Nephron (organoid): ENCODE measurements at regions not wholly inside any gene's neighbourhood (a gene's known extent, or its start where the extent isn't known, plus 50 kb on each side); places are given as distances from the start of the nearest gene placed in this dataset.

ENCODE experiments used
- H3K27ac Mint-ChIP-seq, 3 experiments: 2 replicates each; pipeline ENCODE4 v1.8.0; 2020; ENCODE audit warnings: mixed read lengths in 3 of 3, mild to moderate bottlenecking in 2 of 3, moderate library complexity in 1 of 3
- H3K27me3 Mint-ChIP-seq: 2 replicates; pipeline ENCODE4 v1.8.0; 2021; ENCODE audit warnings: low read depth, mild to moderate bottlenecking, moderate library complexity, mixed read lengths
- H3K36me3 Mint-ChIP-seq: 2 replicates; pipeline ENCODE4 v1.8.0; 2020; ENCODE audit warnings: low read depth, mixed read lengths
- H3K4me1 Mint-ChIP-seq: 2 replicates; pipeline ENCODE4 v1.8.0; 2020; ENCODE audit warnings: mixed read lengths
- H3K4me3 Mint-ChIP-seq, 3 experiments: 2 replicates each; pipeline ENCODE4 v1.8.0; 2020; ENCODE audit warnings: mild to moderate bottlenecking in 3 of 3, mixed read lengths in 3 of 3, moderate library complexity in 2 of 3
- H3K9me3 Mint-ChIP-seq: 2 replicates; pipeline ENCODE4 v1.8.0; 2020; ENCODE audit warnings: mixed read lengths
- TF ChIP-seq, protein P1 (sequence below), 3 experiments: fragments of 200-600 bp; sonication (generic); IDR thresholded peaks; one replicate each; pipeline ENCODE4 v1.5.0; 2021; ENCODE audit warnings: antibody characterized with exemption in 3 of 3; ENCODE audit not compliant: unreplicated experiment in 3 of 3

DNA sequence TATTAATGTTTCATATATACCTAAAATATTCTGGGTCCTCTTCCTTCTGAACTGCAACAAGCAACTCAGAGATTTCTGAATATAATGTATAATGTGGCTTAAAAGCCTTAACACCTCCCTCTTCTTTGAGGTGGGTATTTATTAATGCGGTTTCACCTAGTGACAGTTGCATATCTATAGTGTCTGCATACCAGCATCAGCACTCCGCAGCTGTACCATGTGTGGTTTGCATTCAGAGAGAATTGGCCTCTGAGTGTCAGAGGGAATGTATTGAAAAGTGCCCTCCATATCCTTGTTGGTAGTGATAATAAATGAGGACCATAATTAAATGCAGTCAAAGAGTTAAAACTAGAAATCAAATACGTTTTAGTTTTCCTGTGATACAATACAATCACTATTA is 256.6 kb upstream of the ARRDC3 start:
- Mint-ChIP-seq H3K27ac (no peak overlapping the region), H3K4me3 (no peak overlapping the region), H3K4me1 (peaks cover 13% of the 10 kb centered on the region), H3K9me3 (no peaks in the 10 kb centered on the region), H3K27me3 (no peaks in the 10 kb centered on the region), H3K36me3 (no peaks in the 10 kb centered on the region)
- TF ChIP-seq, protein P1, sequence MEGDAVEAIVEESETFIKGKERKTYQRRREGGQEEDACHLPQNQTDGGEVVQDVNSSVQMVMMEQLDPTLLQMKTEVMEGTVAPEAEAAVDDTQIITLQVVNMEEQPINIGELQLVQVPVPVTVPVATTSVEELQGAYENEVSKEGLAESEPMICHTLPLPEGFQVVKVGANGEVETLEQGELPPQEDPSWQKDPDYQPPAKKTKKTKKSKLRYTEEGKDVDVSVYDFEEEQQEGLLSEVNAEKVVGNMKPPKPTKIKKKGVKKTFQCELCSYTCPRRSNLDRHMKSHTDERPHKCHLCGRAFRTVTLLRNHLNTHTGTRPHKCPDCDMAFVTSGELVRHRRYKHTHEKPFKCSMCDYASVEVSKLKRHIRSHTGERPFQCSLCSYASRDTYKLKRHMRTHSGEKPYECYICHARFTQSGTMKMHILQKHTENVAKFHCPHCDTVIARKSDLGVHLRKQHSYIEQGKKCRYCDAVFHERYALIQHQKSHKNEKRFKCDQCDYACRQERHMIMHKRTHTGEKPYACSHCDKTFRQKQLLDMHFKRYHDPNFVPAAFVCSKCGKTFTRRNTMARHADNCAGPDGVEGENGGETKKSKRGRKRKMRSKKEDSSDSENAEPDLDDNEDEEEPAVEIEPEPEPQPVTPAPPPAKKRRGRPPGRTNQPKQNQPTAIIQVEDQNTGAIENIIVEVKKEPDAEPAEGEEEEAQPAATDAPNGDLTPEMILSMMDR (IDR thresholded peaks at IDR 0.05; ENCODE audit: unreplicated experiment in 3 of 3), result no peak

DNA sequence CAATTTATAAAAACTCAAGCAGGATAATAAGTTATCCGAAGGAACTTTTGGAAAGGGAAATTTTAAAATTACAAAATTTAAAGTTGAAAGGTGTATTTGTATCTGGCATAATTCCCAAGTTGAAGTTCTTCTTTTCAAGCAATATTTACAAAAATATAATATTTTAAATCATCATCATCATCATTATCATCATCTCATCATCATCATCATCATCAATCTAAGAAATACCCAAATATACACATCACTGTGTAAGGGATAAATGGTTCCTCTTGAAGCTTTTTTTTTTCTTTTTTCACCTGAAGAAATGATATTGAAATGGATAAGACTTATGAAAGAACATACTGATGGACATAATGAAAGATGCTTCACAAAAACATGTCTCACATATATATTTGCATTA is 254.9 kb upstream of the ARRDC3 start:
- no peaks in the 10 kb centered on the region for H3K9me3 Mint-ChIP-seq
- no peak overlapping the region for H3K4me3 Mint-ChIP-seq
- TF ChIP-seq, protein P1 (IDR thresholded peaks at IDR 0.05; ENCODE audit: unreplicated experiment in 3 of 3), result no peak
- no peaks in the 10 kb centered on the region for H3K4me1 Mint-ChIP-seq
- H3K36me3 Mint-ChIP-seq, result no peaks in the 10 kb centered on the region
- H3K27me3 Mint-ChIP-seq, result no peaks in the 10 kb centered on the region
- no peak overlapping the region for H3K27ac Mint-ChIP-seq

DNA sequence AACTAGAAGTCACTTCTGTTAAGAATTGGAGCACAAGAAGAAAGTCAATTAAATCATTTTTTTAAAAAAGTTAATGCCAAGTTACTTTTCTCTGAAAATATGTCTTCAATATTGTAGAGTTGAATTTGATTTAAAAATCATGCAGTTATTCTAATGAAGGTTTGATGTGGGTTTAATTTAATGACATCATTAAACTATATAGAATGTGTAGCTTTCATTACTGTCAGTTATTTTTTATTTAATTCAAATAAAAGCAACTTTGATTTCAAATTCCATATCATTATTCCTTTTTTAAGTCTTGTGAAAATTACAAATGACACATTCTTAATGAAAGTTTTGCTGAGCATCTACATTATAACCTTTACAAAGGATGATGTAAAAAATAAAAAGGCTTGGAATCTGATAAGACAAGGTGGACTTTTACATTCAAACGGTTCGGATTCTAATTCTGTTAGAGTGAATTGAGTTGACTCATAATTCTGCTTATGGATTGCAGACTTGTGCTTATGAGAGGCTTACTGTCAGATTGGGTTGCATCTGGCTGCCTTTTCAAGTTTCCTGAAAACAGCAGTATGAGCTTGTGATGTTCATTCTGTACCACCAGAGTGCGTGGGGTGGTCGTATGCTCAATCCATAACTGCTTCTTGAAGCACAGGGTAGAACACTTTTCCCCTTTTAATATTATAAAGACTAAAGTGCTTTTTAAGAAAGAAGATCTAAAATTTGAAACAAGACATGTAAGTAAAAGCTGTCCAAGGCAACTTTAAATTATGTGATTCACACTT is 253.0 kb upstream of the ARRDC3 start:
- H3K4me1 Mint-ChIP-seq, result no peaks in the 10 kb centered on the region
- H3K36me3 Mint-ChIP-seq, result no peaks in the 10 kb centered on the region
- no peaks in the 10 kb centered on the region for H3K9me3 Mint-ChIP-seq

DNA sequence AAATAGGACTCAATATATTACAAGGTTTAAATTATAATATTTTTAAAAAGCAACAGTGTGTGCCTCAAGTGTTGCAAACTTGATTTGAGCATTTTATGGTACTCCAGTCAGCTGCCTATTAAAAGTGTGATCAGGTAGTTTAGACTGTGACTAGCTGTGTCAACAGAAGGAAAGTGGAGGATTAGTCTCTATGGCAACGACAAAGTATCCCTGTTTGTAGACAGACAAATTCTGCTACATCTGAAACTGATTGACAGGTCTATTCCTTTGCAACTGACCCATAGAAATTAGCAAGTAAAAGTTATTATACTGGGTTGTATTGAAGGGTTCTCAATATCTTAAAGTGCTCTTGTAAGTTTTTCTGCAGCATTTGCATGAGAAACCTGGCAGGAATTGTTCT is 249.8 kb upstream of the ARRDC3 start:
- Mint-ChIP-seq H3K27me3 (no peaks in the 10 kb centered on the region), H3K27ac (no peak overlapping the region), H3K9me3 (no peaks in the 10 kb centered on the region), H3K4me1 (no peaks in the 10 kb centered on the region), H3K36me3 (no peaks in the 10 kb centered on the region), H3K4me3 (no peak overlapping the region)
- TF ChIP-seq, protein P1 (IDR thresholded peaks at IDR 0.05; ENCODE audit: unreplicated experiment in 3 of 3), result no peak

More for the DNA sequence above, 253.0 kb upstream of the ARRDC3 start:
- H3K27me3 Mint-ChIP-seq, result no peaks in the 10 kb centered on the region
- no peak overlapping the region for H3K27ac Mint-ChIP-seq
- TF ChIP-seq, protein P1 (IDR thresholded peaks at IDR 0.05; ENCODE audit: unreplicated experiment in 3 of 3), result peak in 2 of 3 experiments; percentile 19 to 24
- H3K4me3 Mint-ChIP-seq, result no peak overlapping the region

DNA sequence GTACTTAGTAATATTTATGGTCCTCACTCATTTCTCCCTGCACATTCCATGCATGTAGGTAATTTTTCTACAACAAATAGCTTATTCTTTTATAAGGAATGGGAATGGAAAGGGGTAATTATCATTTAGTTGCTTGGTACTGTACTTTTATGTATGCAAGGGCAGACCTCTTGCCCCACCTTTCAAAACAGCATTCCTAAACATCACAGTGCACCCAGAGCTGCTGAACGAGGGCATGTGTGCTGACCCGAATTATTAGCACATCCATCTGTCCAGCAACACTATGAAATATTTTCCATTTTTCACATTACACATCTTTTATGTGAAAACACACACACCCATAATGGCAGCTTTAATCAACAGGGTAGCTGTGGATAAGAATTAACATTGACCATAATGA is 228.6 kb upstream of the ARRDC3 start:
- Mint-ChIP-seq H3K27ac (no peak overlapping the region), H3K4me3 (no peak overlapping the region), H3K4me1 (no peaks in the 10 kb centered on the region), H3K27me3 (no peaks in the 10 kb centered on the region), H3K9me3 (no peaks in the 10 kb centered on the region), H3K36me3 (no peaks in the 10 kb centered on the region)
- TF ChIP-seq, protein P1 (IDR thresholded peaks at IDR 0.05; ENCODE audit: unreplicated experiment in 3 of 3), result no peak

DNA sequence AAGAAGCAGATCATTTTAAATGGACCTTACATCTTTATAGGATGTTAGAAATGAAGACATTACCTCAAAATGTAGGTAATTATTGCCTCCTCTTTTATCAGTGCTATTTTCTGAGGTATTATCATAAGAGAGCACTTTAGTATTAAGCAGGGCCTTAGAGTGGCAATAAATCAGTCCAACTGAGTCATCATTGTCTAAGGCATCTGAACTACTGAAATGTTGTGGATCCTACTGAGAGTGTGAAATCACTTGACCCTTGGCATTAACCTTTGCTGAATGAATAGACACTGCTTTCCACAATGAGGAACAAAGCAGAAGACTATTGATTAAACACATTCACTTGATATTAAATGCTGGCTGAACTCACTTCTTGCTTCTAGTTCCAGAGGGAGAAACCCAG is 224.6 kb upstream of the ARRDC3 start:
- H3K36me3 Mint-ChIP-seq, result no peaks in the 10 kb centered on the region
- no peak overlapping the region for H3K27ac Mint-ChIP-seq
- H3K9me3 Mint-ChIP-seq, result no peaks in the 10 kb centered on the region
- H3K4me1 Mint-ChIP-seq, result no peaks in the 10 kb centered on the region
- TF ChIP-seq, protein P1 (IDR thresholded peaks at IDR 0.05; ENCODE audit: unreplicated experiment in 3 of 3), result no peak
- no peaks in the 10 kb centered on the region for H3K27me3 Mint-ChIP-seq
- H3K4me3 Mint-ChIP-seq, result no peak overlapping the region
